ENCODE measurements at regions not wholly inside any gene's neighbourhood (a gene's known extent, or its start where the extent isn't known, plus 50 kb on each side); places are given as distances from the start of the nearest gene placed in this dataset.

GRCh38 chr7:36070230-36070629, 82.8 kb upstream of the EEPD1 start:
- TF ChIP-seq POLR2A (IDR thresholded peaks at IDR 0.05) (no peak), CTCF (IDR thresholded peaks at IDR 0.05 in 8 of 11, conservative IDR thresholded peaks at IDR 0.05 in 3 of 11) (no peak)

Measured in spleen (tissue), 7 donors.